Fibroblast of skin of right biceps (primary cell): ENCODE measurements at regions not wholly inside any gene's neighbourhood (a gene's known extent, or its start where the extent isn't known, plus 50 kb on each side); places are given as distances from the start of the nearest gene placed in this dataset.
"Not testable (repeated sequence)": the region's sequence is repeated elsewhere in the genome, so short reads cannot be mapped to it uniquely, and the experiment has no call there.

Experiments
- DNase-seq: peaks from one replicate; pipeline ENCODE4 v3.0.0-alpha.2; 2013

- no peak for DNase-seq
These were observed 729.0 kb upstream of the USP15 start for GRCh38 chr12:61531195-61531594.

GRCh38 chr12:61536117-61536516 lies 724.1 kb upstream of the USP15 start:
- DNase-seq, result no peak

- no peak for DNase-seq
These were observed 723.7 kb upstream of the USP15 start for GRCh38 chr12:61536525-61536924.

GRCh38 chr12:61538951-61539350 lies 721.3 kb upstream of the USP15 start:
- peak; percentile 0 for DNase-seq

GRCh38 chr12:61542551-61542950 lies 717.7 kb upstream of the USP15 start:
- DNase-seq, result no peak

GRCh38 chr12:61546296-61546695 lies 713.9 kb upstream of the USP15 start:
- DNase-seq, result no peak

- no peak for DNase-seq
These were observed 707.1 kb upstream of the USP15 start for GRCh38 chr12:61553091-61553490.

GRCh38 chr12:61554268-61555008 lies 705.8 kb upstream of the USP15 start:
- no peak for DNase-seq

- DNase-seq, result no peak
These were observed 696.3 kb upstream of the USP15 start for GRCh38 chr12:61563665-61564450.

GRCh38 chr12:61564466-61564865 lies 695.7 kb upstream of the USP15 start:
- DNase-seq, result no peak

GRCh38 chr12:61566183-61566582 lies 694.0 kb upstream of the USP15 start:
- DNase-seq, result no peak

- DNase-seq, result no peak
These were observed 685.9 kb upstream of the USP15 start for GRCh38 chr12:61574339-61574738.

GRCh38 chr12:61584943-61585342 lies 675.3 kb upstream of the USP15 start:
- DNase-seq, result no peak

GRCh38 chr12:61590864-61591263 lies 669.3 kb upstream of the USP15 start:
- not testable (repeated sequence) for DNase-seq

- no peak for DNase-seq
These were observed 650.1 kb upstream of the USP15 start for GRCh38 chr12:61610143-61610542.

- DNase-seq, result no peak
These were observed 630.5 kb upstream of the USP15 start for GRCh38 chr12:61629702-61630101.

GRCh38 chr12:61646639-61647038 lies 613.6 kb upstream of the USP15 start:
- no peak for DNase-seq

GRCh38 chr12:61647566-61647965 lies 612.6 kb upstream of the USP15 start:
- no peak for DNase-seq

- no peak for DNase-seq
These were observed 607.9 kb upstream of the USP15 start for GRCh38 chr12:61652265-61652664.

GRCh38 chr12:61654698-61655097 lies 605.5 kb upstream of the USP15 start:
- DNase-seq, result peak; percentile 8

- DNase-seq, result no peak
These were observed 605.0 kb upstream of the USP15 start for GRCh38 chr12:61655241-61655640.

- peak; percentile 15 for DNase-seq
These were observed 592.5 kb upstream of the USP15 start for GRCh38 chr12:61667676-61668075.

- no peak for DNase-seq
These were observed 583.7 kb upstream of the USP15 start for GRCh38 chr12:61676520-61676919.

GRCh38 chr12:61687407-61687806 lies 572.8 kb upstream of the USP15 start:
- no peak for DNase-seq
